CD4-positive, alpha-beta T cell treated with Interleukin-2 at 100 ng/mL for 4 hours (primary cell): ENCODE measurements at regions not wholly inside any gene's neighbourhood (a gene's known extent, or its start where the extent isn't known, plus 50 kb on each side); places are given as distances from the start of the nearest gene placed in this dataset.
"Not testable (repeated sequence)": the region's sequence is repeated elsewhere in the genome, so short reads cannot be mapped to it uniquely, and the experiment has no call there.

ENCODE experiments used
- DNase-seq: peaks from one replicate; pipeline ENCODE4 v3.0.0-alpha.2; 2020; ENCODE audit warnings: low spot score

DNA sequence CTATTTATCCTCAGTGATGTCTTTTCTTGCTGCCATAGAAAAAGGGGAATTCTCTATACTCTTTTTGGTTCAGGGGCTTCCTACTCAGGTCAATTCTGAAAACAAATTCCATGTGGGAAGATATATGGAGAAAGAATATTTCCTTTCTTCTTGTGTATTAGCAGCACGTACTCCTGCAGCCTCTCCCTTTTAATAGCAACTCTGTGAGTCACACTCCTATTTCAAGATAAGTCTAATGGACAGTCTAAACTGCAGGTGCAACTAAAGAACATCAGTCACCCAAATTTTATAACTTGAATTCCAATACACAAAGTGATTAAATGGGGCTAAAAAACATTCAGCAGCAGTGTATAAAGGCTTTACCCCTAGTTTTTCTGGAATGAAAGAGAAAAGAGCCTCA is 942.2 kb downstream of the CNTNAP5 start:
- no peak for DNase-seq

DNA sequence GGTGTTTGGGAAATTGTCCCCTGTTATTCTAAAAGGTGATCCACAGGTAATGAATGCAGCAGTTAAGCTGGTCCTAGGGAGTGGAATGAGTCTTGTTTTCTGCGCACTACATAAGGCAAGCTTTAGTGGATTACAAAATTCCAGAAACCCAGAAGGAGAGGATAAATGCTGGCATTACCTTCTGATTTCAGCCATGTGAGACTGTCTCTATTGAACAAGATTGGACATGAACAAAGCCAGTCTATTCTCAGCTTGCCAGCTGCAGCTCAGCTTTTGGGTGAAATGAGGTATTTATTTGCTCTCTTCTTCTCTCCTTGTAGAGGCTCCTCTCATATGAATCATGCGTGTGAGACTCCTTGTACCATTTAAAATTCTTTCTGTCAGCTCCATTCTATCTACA is 944.9 kb downstream of the CNTNAP5 start:
- DNase-seq, result no peak

DNA sequence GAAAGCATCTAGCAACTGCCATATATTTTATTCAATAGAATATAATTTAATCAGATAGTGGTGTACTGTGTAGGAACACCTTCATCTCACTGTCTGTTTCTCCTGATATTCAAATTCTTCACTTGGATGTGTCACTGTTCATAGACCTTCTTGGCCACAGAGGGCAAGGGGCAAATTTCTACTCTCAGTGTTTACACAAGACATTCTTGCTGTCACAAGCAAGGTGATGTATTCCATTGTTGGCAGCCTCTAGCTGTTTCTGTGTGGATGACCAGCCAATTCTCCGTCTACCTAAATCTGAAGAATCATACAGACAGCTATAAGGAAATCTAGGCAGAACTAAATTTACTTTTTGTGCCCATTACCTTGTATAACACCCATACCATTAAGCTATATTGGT is 948.3 kb downstream of the CNTNAP5 start:
- no peak for DNase-seq

DNA sequence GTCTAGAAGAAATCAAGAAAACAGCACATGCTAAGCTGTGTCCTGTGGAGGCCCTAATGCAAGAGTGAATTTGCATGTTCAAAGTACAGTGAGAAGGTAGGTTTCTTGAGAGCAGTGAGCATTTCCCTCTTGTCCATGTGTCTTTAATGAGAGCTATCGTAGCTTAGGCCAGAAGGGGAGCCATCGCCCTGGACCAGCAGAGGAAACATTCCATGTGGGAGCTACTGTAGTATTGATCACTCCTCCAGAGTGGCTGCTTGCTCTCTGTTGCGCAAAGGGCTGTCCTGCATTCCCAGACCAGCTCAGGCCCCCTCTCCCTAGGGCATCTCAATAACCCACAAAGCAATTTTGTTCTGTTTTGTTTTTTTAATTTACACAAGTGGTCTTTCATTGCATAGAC is 950.1 kb downstream of the CNTNAP5 start:
- DNase-seq, result no peak

DNA sequence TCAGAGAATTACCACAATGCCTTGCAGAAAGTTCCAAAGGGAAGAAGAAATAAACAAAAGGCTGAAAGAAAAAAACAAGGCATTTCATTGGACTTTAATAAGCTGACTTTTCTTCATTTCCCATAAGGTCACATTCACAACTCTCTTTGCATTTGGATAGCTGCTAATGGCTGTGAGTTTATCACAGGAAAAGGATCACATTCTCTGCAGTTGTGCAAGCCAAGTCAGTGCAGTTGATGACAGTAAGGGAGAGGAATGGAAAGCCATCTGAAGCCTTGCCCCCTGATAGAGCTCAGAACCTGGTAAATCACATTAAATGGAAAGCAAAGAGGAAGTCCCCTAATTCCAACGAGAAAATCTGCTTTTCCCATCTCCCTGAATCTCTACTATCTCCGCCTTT is 950.6 kb downstream of the CNTNAP5 start:
- no peak for DNase-seq

DNA sequence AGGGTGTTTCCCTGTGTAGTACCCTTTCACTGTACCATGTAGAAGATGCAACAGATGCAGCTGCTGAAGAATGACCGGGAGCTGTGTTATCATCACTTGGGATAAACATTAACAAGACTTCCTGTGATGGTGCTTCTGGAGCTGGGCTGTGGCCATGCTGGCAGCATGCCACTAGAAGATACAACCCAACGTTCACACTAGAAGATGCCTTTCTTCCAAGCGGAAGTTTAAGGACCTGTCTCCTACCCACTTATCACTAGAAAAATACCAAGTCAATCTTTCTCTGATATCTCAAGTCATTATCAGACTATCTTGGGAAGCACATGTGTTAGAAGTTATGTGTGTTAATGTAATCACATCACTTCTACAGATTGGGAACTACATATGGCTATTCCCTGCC is 953.5 kb downstream of the CNTNAP5 start:
- DNase-seq, result no peak

DNA sequence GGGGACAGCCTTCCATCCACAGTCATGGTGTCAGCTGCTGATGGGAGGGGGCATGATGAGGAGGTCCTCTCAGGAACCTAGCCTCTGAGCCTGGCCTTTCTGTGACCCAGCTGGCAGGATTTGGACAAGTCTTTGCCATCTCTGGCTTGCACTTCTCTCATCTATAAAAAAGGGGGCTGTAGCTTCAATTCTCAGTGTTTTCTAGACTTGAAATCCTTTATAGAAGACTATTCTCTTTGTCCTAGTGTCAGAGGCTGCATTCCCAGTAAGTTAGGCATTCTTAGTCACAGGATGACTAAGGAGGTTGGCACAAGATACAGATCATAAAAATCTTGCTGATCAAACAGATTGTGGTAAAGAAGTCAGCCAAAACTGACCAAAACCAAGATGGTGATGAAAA is 958.5 kb downstream of the CNTNAP5 start:
- DNase-seq, result no peak

DNA sequence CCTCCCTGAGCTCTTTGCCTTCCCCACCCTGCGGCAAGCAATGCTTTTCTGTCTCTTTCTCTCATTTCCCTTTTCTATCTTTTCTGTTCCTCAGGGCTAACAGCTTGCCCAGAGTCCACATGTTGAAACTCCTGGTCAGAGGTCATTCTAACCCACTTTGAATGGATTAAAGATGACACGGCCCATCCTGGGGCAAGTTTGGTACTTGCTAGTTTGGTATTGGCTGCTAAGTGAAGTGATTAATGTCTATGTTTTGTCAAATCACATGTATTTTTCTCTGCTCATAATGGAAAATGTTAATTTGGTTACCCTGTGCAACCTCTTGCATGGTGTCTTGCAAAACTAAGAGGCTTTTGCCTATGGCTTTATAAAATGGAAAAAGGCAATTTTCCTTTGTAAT is 960.2 kb downstream of the CNTNAP5 start:
- DNase-seq, result no peak

DNA sequence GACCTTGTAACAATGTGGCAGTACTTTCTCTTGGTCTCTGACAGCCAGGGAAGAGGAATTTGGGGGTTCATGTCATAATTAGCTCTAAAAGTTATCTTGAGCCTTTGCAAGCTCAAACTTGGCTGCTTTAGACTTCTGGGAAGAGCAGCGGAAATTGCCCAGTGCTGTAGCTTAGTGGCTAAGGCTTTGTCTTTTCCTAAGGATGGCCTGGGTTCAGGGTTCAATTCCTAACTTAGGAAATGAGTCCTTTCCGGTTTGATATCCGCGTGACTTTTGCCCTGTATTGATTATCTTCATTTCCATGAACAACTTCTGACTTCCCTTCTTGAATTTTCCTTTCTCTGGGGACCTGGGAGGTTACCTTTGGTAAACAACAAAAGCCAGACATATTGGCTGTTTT is 961.0 kb downstream of the CNTNAP5 start:
- DNase-seq, result no peak

DNA sequence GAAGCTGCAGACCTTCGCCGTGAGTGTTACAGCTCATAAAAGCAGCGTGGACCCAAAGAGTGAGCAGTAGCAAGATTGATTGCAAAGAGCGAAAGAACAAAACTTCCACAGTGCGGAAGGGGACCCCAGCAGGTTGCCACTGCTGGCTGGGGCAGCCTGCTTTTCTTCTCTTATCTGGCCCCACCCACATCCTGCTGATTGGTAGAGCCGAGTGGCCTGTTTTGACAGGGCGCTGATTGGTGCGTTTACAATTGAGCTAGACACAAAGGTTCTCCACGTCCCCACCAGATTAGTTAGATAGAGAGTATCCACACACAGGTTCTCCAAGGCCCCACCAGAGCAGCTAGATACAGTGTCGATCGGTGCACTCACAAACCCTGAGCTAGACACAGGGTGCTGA is 961.8 kb downstream of the CNTNAP5 start:
- not testable (repeated sequence) for DNase-seq

DNA sequence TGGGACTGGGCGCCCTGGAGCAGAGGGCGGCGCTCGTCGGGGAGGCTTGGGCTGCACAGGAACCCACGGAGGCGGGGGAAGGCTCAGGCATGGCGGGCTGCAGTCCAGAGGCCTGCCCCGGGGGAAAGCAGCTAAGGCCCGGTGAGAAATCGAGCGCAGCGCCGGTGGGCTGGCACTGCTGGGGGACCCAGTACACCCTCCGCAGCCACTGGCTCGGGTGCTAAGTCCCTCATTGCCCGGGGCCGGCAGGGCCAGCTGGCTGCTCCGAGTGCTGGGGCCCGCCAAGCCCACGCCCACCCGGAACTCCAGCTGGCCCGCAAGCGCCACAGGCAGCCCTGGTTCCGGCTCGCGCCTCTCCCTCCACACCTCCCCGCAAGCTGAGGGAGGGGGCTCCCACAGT is 962.3 kb downstream of the CNTNAP5 start:
- not testable (repeated sequence) for DNase-seq

DNA sequence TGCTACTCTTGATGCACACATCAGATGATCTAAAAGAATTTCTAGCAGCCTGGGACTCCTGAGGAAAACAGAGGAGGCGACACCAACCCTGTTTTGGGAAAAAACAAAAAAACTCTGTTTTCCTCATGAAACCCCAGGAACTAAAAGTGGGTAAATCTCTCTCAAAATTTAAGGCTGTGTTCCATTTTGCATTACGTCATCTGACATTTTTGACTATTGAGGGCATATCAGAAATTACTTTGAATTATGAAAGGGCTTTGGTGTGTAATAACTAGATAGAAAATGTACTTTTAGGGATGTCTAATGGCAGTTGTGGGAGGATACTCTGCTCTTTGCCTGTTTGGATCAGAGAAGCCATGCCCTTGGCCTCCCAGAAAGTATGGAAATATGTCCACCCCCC is 963.0 kb downstream of the CNTNAP5 start:
- DNase-seq, result no peak

DNA sequence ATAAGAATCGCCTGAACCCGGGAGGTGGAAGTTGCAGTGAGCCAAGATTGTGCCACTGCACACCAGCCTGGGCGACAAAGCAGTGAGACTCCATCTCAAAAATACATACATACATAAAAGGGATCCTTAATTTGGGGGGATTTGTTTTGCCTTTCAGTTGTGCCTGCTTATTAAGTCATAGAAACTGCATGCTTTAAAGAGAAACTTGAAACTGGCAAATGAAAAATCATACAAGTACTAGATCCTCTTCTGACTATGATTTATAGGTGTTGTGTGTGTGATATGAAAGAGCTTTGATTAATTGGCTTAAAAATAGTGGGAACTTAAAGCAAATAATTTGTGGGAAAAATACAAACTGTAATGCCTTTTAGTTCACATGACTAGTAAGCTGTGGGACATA is 963.7 kb downstream of the CNTNAP5 start:
- no peak for DNase-seq

DNA sequence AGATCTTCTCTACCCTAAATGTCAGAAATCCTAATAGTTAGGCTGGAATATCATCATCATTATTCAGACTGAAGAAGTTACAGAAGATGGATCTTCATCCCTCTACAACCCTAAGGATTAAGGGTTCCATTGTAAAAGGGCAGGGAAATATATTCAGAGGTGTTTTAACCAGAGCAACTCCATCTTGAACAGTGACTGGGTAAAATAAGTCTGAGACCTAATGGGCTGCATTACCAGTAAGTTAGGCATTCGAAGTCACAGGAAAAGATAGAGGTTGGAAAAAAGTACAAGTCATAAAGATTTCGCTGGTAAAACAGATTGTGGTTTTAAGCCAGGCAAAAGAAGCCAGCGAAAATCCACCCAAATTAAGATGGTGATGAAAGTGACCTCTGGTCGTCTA is 968.7 kb downstream of the CNTNAP5 start:
- DNase-seq, result no peak

DNA sequence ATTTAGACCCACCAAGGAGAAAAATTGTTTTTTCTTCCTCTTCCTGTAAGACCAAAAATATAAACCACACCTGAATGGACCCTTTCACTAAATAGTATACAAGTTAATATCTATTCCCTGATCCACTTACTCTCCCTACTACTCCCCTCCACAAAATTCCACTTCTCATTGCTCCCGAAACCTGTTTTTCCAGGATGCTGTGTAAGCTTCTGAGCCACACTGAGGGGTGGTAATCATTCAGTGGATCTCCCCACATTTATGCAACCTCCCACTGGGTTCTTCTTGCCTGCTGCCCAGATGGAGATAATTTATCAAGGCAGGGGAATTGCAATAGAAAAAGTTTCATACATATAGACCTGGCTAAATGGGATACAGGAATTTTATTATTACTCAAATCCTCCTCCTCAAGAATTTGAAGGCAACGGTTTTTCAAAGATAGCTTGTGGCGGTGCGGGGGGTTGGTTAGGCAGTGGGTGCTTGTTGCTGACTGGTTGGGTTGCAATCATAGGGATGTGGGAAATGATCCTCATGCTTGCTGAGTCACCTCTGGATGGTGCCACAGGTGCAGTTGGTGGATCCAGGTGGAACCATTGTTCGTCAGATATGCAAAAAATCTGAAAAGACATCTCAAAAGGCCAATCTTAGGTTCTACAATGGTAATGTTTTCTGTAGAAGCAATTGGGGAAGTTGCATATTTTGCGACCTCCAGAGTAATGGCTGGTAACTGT is 970.3 kb downstream of the CNTNAP5 start:
- no peak for DNase-seq

DNA sequence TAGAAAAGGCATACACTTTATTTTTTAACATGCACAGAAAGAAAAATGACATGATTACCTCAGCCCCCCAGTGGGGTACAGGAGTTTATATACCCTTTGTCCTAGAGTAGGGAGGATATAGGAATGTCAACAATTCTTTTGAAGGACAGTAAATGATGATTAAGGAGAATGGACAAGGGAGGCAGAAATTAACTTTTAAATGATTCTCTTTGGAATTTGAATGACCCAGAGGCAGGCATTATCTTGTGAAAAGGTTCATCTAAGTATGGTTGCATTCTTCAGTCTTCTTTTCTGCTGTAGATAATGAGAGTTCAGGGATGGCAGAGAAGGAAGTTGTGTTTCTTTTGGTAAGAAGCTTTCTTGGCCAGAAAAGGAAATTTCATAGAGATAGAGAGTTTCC is 971.3 kb downstream of the CNTNAP5 start:
- no peak for DNase-seq

DNA sequence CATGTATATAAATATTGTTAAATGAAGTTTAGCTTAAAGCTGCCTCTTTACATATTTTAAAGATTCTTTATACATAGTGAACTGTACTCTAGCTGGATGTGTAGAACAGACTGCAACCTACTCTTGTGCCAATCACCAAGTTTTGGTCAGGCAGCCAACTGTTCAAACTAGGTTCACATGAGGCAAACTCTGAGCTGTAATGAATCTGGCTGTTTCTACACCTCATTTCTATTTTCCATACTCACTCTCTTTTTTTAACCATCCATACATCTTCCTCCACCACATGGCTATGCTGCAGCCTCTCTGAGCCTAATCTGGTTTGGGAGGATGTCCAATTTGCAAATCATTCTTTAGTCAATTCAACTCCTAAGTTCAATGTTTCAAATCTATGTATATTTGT is 974.8 kb downstream of the CNTNAP5 start:
- no peak for DNase-seq

DNA sequence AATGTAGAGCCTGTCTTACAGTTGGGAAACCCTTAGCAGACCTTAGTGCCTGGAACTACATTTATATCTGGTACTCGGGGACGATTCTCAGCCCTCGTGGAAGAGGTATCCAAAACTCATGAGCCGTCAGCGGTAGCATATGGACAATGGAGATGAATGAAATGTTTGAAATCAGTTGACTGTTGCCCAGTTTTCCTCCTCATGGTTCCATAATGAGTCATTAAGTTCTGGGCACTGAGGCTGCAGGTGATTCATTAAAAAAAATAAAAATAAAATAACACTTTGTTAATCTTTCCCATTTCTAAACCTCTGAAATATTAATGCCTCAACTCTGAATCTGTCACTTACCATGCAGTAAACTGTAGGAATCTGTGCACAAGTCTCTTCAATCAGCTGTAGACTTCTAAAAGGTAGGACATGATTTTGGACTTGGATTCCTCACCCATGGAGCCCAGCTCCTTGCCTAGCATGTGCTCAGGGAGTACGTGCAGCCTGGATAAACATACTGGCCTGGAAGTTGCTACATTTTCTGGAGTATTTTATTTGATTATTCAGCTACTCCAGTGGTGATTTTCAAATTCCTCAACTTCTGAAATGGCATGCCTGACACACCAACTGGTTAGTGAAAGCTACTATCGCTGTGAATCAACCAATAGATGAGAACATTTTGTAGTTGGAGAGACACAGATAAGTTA is 979.2 kb downstream of the CNTNAP5 start:
- DNase-seq, result no peak

DNA sequence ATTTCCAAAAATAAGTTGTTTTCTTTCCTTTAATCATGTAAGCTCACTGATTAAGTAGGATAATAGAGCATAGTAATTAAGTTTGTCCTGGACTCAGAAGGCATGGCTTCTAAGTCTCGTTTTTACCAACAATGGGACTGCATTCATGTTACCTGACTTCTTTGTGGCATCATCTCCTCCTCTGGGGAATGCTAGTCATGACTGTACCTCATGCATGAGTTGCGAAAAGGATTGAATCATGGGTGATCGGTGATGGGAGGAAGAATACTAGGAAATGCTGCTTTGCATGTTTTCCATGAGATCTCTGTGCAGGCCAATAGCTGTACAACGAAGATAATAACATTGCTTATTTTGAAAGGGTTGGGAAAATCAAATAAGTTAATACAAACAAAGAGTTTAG is 981.6 kb downstream of the CNTNAP5 start:
- no peak for DNase-seq

DNA sequence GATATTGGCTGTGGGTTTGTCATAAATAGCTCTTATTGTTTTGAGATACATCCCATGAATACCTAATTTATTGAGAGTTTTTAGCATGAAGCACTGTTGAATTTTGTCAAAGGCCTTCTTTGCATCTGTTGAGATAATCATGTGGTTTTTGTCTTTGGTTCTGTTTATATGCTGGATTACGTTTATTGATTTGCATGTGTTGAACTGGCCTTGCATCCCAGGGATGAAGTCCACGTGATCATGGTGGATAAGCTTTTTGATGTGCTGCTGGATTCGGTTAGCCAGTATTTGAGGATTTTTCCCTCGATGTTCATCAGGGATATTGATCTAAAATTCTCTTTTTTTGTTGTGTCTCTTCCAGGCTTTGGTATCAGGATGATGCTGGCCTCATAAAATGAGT is 1003.6 kb downstream of the CNTNAP5 start:
- not testable (repeated sequence) for DNase-seq

DNA sequence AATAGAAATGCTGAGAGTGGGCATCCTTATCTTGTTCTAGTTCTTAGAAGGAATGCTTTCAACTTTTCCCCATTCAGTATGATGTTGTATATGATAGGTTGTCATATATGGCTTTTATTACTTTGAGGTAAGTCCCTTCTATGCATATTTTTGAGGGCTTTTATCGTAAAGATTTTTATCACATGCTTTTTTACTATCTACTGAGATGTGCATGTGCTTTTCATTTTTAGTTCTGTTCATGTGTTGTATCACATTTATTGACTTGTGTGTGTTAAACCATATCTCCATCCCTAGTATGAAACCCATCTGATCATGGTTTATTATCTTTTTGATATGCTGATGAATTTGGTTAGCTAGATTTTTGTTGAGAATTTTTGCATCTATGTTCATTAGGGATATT is 1008.8 kb downstream of the CNTNAP5 start:
- DNase-seq, result no peak

DNA sequence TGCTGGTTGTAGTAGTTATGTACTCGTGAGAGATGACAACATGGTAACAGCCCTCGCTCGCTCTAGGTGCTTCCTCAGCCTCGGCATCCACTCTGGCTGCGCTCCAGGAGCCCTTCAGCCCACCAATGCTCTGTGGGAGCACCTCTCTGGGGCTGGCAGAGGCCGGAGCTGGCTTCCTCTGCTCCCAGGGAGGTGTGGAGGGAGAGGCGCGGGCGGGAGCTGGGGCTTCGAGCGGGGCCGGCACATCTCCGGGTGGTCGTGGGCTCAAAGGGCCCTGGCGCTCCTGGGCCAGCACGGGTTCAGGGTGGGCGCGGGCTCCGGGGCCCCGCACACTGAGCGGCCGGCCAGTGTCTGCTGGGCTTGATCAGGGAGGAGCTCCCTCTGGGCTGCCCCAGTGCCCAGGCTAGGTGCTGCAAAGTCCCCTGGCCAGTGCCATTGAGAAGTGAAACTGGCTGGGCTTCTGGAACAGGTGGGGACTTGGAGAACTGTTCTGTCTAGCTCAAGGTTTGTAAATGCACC is 1012.1 kb downstream of the CNTNAP5 start:
- no peak for DNase-seq

DNA sequence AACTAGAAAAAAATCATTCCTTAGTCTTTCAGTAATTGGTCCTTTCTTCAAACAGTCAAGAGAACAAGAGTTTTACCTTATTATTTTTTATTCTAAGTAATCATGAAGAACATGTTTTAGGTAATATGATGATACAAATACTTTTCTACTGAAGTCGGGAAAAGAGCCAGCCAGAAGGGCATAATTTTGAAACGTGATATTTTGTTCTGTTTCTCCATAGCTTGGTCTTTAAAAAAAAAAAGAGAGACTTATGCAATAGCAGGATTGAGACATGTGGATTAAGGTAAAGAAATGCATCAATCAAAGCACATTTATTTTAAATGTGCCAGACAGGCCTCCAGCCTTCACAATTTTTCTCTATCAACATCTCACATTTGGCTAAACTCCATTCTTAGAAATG is 1016.8 kb downstream of the CNTNAP5 start:
- DNase-seq, result no peak

DNA sequence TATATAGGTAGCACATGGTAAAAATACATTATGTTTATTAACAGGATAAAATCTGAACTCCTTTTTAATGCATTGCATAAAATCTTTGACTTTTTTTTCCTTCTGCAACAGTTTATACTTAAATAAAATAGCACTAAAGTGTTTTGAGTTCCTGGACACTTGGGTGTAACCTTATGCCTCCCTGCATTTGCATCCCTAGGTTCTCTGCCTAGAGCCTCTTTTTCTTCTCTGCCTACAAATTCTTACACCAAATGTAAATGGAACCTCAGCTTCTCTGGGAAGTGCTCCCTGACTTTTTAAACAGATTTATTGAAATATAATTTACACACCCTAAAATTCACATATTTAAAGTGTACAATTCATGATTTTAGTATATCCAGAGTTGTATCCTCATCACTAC is 1017.6 kb downstream of the CNTNAP5 start:
- no peak for DNase-seq
